HG02970 (cell line): ENCODE measurements at regions not wholly inside any gene's neighbourhood (a gene's known extent, or its start where the extent isn't known, plus 50 kb on each side); places are given as distances from the start of the nearest gene placed in this dataset.

ENCODE experiments used
- ATAC-seq: cut with Tn5 transposase; IDR thresholded peaks from one replicate; pipeline ENCODE4 v1.9.1; 2021; ENCODE audit warnings: mild to moderate bottlenecking, moderate library complexity, moderate number of reproducible peaks; ENCODE audit not compliant: unreplicated experiment, low FRiP score

DNA sequence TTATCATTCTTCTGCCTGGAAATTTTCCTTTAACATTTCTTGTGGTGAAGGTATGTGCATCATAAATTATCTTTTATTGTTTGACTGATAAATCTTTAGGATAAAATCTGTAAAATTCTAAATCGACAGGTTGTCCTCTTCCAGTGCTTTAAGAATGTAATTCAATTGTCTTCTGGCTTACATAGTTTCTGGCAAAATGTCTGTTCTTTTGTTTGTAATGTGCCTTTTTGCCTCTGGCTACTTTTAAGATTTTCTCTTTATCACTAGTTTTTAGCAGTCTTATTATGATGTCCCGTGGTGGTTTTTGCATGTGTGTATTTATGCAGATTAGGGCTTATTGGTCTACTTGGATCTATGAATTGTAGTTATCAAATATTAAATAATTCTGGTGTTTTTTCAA is 203.6 kb upstream of the COPS8 start:
- ATAC-seq = no peak

- ATAC-seq = no peak
These were observed 202.8 kb upstream of the COPS8 start for GRCh38 chr2:236882930-236883329.

DNA sequence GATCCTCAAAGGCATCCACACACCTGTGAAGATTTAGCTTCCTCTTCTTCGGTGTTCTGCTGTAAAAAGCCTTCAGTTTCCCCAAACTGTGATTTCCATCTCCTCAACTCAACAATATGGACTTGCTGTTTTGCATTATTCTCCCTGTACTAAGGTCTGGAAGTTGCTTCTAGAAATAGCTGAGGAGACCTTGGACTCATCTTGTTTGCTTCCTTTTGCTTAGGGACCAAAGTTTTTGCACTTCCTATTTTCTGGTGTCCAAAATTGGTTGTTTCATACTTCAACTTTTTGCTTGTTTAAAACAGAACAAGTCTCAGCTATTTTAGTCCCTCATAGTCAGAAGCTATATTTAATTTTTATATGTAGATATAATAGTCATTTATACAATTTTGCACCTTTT is 201.9 kb upstream of the COPS8 start:
- no peak for ATAC-seq

DNA sequence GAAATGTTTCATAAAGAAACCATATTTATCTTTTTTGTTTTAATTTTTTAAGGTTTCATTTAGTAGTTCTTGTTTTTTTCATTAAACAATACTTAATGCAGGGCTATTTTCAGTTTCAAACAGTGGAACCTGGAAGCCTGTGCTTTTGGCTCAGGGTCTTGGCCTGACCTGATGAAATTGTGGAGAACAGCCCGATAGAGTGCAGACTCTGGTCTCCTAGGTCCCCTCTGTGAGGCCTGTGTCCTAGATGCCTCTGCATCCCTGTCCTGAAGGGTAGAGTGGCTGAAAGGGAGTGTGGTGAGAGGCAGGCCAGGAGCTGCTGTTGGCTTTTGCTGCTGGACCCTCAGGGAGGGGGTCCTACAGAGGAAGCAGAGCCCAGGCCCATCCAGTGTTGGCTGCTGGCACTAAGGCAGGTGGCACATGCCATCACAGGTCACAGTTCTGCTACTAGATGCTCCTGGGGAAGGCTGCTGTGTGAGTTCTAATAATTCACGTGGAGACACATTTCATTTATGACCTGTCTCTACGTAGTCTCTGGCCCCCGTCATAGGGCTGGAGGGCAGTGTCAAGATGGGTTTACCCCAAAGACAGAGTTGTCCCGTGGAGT is 201.0 kb upstream of the COPS8 start:
- no peak for ATAC-seq

- no peak for ATAC-seq
These were observed 199.2 kb upstream of the COPS8 start for GRCh38 chr2:236886456-236886855.

GRCh38 chr2:236887531-236887930 is 198.2 kb upstream of the COPS8 start:
- ATAC-seq = no peak

- ATAC-seq = no peak
These were observed 197.5 kb upstream of the COPS8 start for GRCh38 chr2:236887953-236888793.

GRCh38 chr2:236888794-236889780 is 196.6 kb upstream of the COPS8 start:
- ATAC-seq = no peak

DNA sequence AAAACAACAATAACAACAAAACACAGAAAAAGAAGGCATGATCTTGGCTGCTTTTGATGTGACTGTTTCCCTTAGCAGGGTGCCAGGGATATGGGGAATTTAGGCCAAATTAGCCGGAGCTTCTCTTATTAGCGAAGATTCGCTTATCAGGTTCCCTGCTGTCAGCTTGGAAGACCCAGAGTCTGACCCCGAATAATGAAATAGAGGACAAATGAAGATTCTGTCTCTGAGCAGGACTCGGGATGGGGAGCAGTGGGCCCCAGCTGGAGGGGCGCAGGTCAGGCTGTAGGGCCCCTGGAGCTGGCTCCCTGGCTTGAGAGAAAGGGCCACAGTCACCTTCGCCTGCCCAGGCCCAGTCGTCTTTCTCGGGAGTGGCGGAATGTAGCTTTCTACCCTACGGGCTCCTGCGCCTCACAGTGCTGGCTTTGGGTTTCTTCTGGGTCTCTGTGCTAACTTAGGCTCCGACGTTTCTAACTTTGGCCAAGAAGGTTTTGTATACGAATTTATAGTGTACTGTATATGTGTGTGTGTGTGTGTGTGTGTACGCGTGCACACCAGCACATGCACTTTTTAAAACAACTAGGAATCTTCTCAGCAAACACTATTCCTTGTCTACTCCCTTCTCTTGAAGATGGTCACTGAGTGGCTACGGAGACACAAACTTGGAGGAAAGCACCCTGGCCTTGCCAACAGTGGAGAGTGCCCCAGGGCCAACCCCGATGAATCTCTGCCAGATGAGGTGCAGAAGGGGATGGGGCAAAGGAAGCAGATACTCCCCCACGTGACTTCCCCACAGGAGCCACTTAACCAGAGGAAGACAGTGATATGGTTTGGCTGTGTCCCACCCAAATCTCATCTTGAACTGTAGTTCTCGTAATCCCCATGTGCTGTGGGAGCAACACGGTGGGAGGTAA is 195.6 kb upstream of the COPS8 start:
- no peak for ATAC-seq

- ATAC-seq = no peak
These were observed 193.0 kb upstream of the COPS8 start for GRCh38 chr2:236892721-236893120.

DNA sequence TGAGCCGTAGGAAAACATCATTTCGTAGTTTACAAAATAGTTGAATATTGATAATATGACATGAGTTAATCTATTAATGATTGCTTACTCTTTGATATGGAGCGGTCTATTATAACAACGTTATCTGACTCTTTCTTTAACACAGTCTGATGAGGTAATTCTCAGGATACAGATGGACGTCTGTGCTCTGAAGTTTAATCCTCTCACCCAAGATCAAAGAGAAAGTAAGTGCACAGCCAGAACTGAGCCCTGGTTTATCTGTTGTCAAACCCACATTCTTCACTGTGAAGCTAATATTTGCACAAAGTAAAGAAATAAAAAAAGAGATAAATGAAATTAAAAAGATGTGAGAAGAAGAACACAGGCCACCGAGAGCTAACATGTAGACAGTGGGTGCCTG is 190.9 kb upstream of the COPS8 start:
- no peak for ATAC-seq

- no peak for ATAC-seq
These were observed 190.2 kb upstream of the COPS8 start for GRCh38 chr2:236895497-236895896.

DNA sequence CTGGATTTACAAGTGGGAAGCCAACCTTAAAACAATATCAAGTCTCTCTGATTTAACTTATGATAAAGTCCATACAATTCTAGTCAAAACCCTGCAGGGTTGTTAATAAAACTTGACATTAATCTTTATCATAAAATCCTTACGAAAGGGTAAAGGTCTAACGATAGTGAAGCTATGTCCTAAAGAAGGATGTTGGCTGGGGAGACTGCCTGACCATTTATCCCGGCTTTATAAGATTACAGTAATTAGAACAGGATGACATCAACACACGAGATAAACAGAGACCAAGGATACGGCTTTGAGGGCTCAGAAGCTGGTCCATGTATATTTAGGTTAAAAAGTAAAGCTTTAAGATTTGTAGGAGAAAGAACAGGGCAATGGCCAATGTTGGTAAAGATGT is 189.0 kb upstream of the COPS8 start:
- ATAC-seq = no peak

DNA sequence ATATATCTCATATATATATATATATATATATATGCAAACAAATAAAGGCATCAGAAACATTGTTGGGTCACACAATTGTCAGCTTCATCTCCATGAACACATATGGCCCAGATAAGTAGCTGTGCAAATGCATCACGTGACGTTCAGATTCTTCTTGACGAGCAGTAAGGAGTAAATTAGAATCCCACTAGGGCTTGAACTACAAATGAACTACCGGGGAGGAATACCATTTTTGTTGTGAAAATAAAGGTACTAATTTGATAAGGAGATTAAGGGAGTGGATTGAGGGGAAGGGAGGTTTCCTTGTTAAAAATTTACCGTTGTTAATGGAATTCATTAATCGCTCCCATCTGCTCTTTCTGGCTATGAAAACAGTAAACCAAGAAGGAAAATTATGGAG is 186.5 kb upstream of the COPS8 start:
- ATAC-seq = no peak

DNA sequence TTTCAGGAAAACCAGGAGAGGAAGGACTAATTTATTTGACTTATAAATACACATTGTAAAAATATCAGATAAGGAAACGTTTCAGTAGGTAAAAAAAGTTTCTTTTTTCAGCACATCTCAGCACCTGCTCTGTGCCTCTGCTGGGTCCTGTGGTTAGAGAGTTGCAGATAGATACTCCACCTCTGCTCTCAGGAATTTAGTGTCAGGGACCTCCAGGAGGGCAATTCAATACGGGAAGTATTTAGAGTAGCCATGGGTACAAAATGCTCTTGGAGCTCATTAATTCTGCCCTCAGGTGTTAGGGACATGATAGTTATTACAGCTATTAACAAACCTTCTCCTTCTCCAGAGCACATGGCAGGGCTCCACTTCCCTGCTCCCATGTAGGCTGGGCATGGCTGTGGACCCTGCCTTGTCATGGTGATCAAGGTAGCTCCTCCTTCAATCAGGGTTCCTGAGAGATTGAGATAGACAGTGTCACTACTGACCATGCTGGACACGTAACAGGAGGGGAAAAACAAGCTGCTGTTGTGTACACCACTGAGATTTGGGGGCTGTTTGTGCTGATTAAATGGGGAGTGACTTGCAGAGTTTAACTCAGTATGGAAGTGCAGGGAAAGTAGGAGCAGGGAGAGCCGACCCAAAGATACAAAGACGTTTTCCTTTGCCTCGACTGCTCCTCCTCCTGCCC is 185.6 kb upstream of the COPS8 start:
- no peak for ATAC-seq

DNA sequence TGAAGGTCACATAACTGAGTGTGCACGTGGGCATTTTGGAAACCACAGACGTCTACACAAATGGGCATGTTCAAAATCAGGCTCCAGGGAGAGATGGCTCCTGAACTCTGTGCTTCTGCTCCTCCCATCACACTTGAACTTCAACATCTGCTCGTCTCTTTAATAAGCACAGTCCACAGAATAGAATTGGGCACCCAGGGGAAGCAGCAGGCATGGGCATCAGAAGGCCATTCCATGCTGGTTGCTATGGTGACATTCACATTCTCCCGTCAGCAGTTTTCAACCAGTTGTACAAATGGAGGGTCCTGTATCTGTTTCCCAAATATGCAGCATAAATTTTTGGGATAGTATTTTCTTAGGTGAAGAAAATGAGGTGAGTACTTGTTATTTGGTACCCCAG is 183.7 kb upstream of the COPS8 start:
- ATAC-seq = no peak

- ATAC-seq = no peak
These were observed 181.7 kb upstream of the COPS8 start for GRCh38 chr2:236903978-236904377.

DNA sequence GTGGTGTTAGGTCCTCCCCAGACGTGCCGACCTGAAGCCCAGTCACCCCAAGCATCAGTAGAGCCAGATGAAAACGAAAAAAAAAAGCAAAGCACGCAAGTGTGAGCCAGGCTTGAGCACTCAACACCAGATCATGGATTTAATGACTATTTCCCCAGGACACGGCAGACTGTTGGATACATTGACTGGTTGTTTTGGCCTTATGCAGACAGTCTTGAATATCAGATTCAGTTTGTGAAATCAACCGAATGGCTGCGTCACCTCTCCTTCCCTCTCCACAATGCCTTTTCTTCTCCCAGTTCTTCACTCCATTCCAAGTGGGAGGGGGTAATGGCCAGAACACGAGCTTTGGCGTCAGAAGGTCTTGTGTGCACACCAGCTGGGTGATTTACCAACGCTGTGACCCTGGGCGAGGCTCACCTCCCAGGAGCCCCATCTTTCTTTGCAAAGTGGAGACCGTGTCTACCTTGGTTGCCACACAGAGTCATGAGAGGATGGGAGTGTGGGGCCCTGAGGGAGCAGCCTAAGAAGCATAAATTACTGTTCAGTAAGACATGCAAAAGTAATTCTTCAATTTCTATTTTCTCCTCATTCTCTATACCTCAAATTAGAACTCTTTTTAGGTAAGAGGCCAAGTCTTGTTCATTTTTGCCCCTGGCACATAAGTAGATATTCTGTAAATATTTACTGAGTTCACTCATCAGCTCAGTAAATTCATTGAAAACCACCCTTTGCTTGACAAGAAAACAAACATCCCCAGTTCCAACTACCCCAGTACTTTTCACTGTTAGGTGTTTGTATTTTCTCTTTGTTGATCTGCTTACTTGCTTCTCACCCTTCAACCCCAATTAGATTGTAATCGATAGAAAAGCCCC is 181.1 kb upstream of the COPS8 start:
- no peak for ATAC-seq
